Testis (tissue), 2 donors: ENCODE measurements at regions not wholly inside any gene's neighbourhood (a gene's known extent, or its start where the extent isn't known, plus 50 kb on each side); places are given as distances from the start of the nearest gene placed in this dataset.

Experiments used
- DNase-seq: peaks from one replicate; pipeline ENCODE4 v3.0.0-alpha.2; 2019
- H3K27ac ChIP-seq, 2 donors: fragments of 200-600 bp; sonication (generic); one replicate each; pipeline ENCODE4 v1.5.1; 2019
- H3K27me3 ChIP-seq: fragments of 200-600 bp; sonication (generic); one replicate; pipeline ENCODE4 v1.5.1; 2019
- H3K36me3 ChIP-seq: fragments of 200-600 bp; sonication (generic); one replicate; pipeline ENCODE4 v1.5.1; 2017; ENCODE audit warnings: low read depth; ENCODE audit errors: missing control alignments
- H3K4me1 ChIP-seq: fragments of 200-600 bp; sonication (generic); one replicate; pipeline ENCODE4 v1.5.1; 2019
- H3K4me3 ChIP-seq, 2 donors: fragments of 200-600 bp; sonication (generic); one replicate each; pipeline ENCODE4 v1.5.1; 2017 to 2019
- H3K9me3 ChIP-seq: fragments of 200-600 bp; sonication (generic); one replicate; pipeline ENCODE4 v1.5.1; 2017
- POLR2A ChIP-seq: fragments of 450-650 bp; IDR thresholded peaks from one replicate; pipeline ENCODE4 v1.6.1; 2017; ENCODE audit warnings: antibody characterized with exemption, mild to moderate bottlenecking, moderate library complexity
- WGBS, 2 donors: methylation state at CpG; one replicate each; pipeline ENCODE4 v1.1.5; 2018; 5-methylcytosine and 5-hydroxymethylcytosine counted together
- intact Hi-C: fragments of 100-400 bp; cut with DNase I; formaldehyde crosslinking; loops from one replicate; pipeline ENCODE4 v1.15.1; 2023; ENCODE audit warnings: low total_unique reads
- TF ChIP-seq, protein P1 (sequence below), 3 experiments: fragments of 450-650 bp in 2 of 3; fragments of 200-600 bp in 1 of 3; sonication (generic) in 1 of 3; IDR thresholded peaks; one replicate each; pipeline ENCODE4 v1.5.1; 2016 to 2019; ENCODE audit warnings: antibody characterized with exemption in 3 of 3, mild to moderate bottlenecking in 2 of 3, moderate library complexity in 1 of 3

DNA sequence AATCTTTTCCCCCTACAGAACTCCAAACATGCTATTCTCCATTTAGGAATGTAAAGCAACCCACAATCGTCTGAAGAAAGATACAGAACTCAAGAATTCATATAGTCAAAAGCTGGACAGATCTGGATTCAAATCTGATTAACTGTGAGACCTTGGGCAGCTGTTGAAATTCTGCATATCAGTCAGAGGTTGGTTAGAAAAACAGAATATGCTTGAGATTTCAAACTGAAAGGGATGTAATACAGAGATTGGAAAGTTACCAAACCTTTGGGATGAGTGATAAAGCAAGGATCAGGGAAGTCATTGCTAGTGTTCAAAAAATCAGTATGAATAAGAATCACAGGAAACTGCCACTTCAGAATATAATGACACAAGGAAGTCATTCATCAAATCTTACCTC is 406.6 kb downstream of the HTR7 start:
- H3K9me3 ChIP-seq = no peaks in the 10 kb centered on the region
- no peaks in the 10 kb centered on the region for H3K27me3 ChIP-seq
- no peak overlapping the region for H3K4me3 ChIP-seq
- WGBS, 2 donors = 0% methylated on average over 1 of the region's 1 CpG
- TF ChIP-seq, protein P1, sequence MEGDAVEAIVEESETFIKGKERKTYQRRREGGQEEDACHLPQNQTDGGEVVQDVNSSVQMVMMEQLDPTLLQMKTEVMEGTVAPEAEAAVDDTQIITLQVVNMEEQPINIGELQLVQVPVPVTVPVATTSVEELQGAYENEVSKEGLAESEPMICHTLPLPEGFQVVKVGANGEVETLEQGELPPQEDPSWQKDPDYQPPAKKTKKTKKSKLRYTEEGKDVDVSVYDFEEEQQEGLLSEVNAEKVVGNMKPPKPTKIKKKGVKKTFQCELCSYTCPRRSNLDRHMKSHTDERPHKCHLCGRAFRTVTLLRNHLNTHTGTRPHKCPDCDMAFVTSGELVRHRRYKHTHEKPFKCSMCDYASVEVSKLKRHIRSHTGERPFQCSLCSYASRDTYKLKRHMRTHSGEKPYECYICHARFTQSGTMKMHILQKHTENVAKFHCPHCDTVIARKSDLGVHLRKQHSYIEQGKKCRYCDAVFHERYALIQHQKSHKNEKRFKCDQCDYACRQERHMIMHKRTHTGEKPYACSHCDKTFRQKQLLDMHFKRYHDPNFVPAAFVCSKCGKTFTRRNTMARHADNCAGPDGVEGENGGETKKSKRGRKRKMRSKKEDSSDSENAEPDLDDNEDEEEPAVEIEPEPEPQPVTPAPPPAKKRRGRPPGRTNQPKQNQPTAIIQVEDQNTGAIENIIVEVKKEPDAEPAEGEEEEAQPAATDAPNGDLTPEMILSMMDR (IDR thresholded peaks at IDR 0.05) = no peak
- TF ChIP-seq POLR2A = no peak
- no peaks in the 10 kb centered on the region for H3K4me1 ChIP-seq
- DNase-seq = no peak
- H3K36me3 ChIP-seq = no peaks in the 10 kb centered on the region
- H3K27ac ChIP-seq = no peak overlapping the region
- intact Hi-C loops = no loop called here

DNA sequence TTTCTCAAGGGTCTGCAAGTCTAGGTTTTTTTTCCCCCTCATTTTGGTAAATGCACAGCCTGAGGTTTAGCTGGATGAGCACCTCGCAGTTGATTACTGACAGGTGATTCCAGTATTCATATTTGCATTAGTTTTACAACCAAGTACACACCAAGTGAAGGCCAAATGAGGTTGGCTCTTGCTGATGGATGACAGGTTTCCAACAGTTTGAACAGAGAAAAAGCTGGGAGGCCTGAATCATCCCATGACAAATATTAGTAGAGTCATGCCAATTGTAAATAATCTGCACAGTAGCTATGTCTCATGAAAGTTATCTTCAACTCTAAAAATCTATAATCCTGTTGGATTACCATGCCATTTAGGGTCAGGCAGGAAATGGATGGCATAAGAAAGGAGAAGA is 399.8 kb downstream of the HTR7 start:
- Histone ChIP-seq H3K9me3 (no peaks in the 10 kb centered on the region), H3K27me3 (no peaks in the 10 kb centered on the region), H3K4me3 (no peak overlapping the region), H3K4me1 (no peaks in the 10 kb centered on the region), H3K36me3 (no peaks in the 10 kb centered on the region), H3K27ac (no peak overlapping the region)
- intact Hi-C loops = no loop called here
- TF ChIP-seq, protein P1 (IDR thresholded peaks at IDR 0.05) = no peak
- no peak for TF ChIP-seq POLR2A
- no peak for DNase-seq
- WGBS, 2 donors = 90 to 96% methylated on average over 1 of the region's 1 CpG

DNA sequence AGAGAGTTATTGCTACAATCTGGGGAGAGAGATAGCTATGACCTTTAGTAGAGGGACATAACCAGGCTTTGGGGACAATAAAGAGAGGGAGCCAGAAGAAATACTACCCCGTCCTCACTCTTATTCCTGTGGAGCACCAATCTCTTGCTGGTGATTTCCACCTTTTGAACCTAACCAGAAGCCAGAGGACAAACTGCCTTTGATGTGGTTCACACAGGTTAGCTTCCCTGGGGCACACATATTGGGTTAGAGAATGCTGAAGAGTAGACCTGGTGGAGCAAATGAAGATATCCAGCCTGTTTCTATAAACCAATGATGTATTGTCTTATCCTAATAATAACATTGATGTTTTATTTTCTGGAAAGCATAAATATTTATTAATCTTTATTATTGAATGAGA is 399.3 kb downstream of the HTR7 start:
- no peak for DNase-seq
- intact Hi-C loops = no loop called here
- 71 to 89% methylated on average over 1 of the region's 1 CpG for WGBS, 2 donors

DNA sequence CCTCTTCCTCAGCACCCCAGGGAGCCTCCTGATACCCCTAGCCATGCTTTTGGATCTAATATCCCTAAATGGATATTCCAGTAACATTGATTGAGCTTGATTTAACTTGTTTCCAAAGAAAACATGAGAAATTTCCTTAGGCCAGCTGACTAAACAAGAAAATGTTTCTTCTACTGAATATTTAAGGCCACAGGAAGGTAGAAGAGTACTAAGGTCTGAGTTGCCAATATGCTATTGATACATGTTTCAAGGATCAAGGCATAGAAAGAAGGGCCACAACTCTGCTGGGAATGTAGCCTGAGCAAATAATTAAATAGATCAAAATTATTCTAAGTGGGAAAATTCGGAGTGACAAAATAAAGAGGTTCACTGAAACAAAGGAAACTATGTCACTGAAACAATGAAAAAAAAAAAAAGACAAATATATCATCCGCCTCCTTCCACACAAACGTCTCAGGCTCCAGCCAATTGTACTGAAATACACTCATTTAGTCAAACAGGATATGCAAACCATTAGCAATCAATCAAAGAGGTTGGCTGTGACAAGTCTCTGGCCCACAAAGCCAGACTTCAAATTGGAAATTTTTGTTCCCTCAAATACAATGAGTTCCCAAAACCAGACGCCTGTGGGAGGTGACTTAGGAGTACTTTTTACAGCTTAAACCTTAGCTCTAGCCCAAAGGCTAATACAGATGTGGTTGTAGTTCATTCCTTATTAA is 396.2 kb downstream of the HTR7 start:
- H3K4me3 ChIP-seq = no peak overlapping the region
- no peaks in the 10 kb centered on the region for H3K4me1 ChIP-seq
- H3K36me3 ChIP-seq = no peaks in the 10 kb centered on the region
- no peaks in the 10 kb centered on the region for H3K27me3 ChIP-seq
- no peaks in the 10 kb centered on the region for H3K9me3 ChIP-seq
- TF ChIP-seq, protein P1 (IDR thresholded peaks at IDR 0.05) = no peak
- no peak for TF ChIP-seq POLR2A
- intact Hi-C loops = no loop called here
- 57 to 66% methylated on average over 4 of the region's 4 CpGs for WGBS, 2 donors
- H3K27ac ChIP-seq = no peak overlapping the region
- DNase-seq = no peak

More for the DNA sequence above, 399.3 kb downstream of the HTR7 start:
- no peak for TF ChIP-seq POLR2A
- TF ChIP-seq, protein P1 (IDR thresholded peaks at IDR 0.05) = no peak
- H3K4me3 ChIP-seq = no peak overlapping the region
- no peaks in the 10 kb centered on the region for H3K9me3 ChIP-seq
- H3K4me1 ChIP-seq = no peaks in the 10 kb centered on the region
- H3K27me3 ChIP-seq = no peaks in the 10 kb centered on the region
- no peaks in the 10 kb centered on the region for H3K36me3 ChIP-seq
- H3K27ac ChIP-seq = no peak overlapping the region
